HUDEP-2 (cell line): ENCODE measurements at regions not wholly inside any gene's neighbourhood (a gene's known extent, or its start where the extent isn't known, plus 50 kb on each side); places are given as distances from the start of the nearest gene placed in this dataset.
"Not testable (repeated sequence)": the region's sequence is repeated elsewhere in the genome, so short reads cannot be mapped to it uniquely, and the experiment has no call there.

Source experiments
- DNase-seq, 76 experiments: peaks; one replicate each; lab custom pipeline; 2025; ENCODE audit not compliant: unreplicated experiment in 76 of 76; lab: John Stamatoyannopoulos, UW

DNA sequence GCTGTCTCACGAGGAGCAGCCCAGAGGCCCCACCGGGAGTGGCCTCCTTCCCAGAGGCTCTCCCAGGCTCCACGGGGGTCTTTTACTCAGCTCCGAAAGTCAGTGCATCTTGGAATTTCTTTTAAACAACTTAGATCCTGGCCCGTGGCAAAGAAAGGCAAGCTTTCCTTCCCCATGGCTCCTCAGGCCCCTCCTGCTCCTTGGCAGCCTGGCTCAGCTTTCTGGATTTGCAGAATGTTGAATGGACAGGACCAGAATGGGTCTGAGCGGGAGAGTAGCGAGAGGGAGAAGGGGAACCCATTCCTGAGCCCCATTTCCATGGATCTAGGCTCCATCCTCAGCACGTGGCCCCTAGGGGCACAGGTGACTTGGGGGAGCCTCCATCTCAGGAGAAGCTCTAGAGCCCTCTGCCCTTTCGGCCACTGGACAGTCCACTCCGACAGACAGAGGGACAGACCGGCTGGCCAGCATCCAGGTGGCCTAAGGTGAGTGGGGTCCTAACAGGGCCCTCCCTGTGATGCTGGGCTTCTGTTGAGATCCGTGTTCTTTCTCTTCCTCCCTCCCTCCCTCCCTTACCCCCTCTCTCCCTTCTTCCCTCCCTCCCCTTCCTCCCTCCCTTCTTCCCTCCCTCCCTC, 173.9 kb upstream of the PPP1R26 start:
- no peak for DNase-seq

DNA sequence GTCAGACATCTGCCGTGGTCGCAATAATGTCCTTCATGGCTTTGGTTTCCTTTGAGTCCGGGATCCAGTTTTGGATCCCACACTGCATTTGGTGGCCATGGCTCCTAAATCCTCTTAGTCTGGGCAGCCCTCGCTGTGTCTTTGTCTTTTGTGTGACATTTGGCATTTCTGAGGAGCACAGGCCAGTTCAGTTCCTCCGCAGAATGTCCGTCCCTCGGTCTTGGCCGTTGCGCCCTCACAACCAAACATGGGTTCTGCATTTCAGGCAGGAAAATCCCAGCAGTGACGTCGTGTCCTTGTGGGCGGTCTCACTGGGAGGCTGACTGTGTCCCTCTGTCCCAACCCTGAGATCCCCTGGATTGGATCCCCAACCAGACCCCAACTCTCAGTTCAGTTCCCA, 172.9 kb upstream of the PPP1R26 start:
- no peak for DNase-seq

DNA sequence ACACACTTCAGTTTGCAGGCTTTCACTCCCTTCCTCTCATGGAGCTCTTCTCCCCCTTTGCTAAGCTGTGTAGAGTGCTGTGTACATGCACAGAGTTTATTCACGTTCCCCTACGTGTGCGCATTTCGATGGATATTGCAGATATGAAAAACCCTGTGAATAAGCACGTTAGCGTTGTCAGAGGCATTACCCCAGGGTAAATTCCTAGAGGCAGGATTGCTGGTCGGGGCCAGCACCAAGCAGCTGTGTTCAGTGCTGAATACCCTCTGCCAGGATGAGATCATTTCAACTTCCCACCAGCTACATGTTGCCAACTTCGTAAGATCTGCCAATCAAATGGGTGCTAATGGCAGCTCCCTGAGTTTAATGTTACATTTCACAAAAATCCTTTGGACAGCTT, 172.3 kb upstream of the PPP1R26 start:
- no peak for DNase-seq

DNA sequence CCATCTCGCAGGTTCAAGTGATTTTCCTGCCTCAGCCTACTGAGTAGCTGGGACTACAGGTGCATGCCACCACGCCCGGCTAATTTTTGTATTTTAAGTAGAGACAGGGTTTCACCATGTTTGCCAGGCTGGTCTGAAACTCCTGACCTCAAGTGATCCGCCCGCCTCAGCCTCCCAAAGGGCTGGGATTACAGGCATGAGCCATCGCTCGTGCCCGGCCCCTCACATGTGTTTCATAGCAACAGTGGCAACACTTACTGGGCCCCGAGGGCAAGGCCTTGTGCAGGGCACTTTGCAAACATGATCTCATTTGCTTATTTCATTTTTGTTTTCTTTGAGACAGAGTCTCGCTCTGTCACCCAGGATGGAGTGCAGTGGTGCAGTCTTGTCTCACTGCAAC, 171.7 kb upstream of the PPP1R26 start:
- DNase-seq = not testable (repeated sequence)

DNA sequence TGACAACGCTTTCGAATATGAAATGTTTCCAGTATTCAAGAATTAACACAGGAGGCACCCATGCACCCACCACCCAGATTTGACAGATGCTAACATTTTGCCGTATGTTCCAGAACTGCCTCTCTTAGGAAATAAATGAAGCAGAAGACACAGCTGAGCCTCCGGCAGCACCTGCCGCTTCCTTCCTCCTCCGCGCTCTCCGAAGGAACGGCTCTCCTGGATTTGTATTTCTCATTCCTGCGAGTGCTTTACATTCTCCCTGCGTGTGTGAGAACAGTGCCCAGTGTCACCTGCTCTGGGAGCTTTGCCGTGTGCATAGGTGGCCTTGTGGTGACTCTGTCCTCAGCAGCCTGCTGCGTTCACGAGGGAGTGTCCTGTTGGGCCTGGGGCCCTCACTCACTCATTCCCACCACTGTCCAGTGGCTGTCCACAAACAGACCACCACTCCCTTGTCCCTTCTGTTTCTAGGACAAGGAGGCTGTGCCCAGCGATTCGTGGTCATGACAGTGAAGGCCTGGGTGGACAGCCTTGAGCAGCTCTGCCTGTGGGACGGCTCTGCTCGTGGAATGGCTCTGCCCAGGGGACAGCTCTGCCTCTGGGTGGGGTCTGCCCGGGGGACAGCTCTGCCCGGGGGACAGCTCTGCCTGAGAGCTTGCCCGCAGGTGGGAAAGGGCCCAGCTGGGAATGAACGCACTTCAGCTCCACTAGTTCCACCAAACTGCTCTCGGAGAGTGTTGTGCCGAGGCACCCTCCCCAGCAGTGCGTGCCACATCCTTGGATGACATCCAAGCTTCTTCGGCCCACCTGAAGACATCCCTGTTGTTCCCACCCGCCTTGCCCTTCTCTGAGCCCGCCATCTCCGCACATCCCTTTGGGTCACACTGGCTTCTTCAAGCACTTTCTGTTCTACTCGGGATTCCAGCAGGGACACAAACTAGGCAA, 170.5 kb upstream of the PPP1R26 start:
- DNase-seq = no peak

DNA sequence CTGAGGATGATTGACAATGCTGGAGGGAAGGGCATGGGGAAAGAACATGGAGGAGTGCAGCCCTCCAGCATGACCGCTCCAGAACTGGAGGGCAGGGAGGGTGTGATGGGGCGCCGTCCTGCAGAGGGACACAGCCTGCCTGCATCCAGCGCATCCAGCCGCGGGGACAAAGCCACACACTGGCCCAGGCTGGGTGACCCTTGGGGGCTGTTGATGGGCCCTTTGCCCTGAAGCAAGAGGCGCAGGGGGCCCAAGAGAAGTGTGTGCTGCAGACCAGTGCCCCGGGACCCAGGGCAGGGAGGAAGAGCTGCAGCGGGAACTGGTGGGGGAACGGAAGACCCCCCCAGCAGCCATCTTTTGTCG, 169.8 kb upstream of the PPP1R26 start:
- DNase-seq = no peak

DNA sequence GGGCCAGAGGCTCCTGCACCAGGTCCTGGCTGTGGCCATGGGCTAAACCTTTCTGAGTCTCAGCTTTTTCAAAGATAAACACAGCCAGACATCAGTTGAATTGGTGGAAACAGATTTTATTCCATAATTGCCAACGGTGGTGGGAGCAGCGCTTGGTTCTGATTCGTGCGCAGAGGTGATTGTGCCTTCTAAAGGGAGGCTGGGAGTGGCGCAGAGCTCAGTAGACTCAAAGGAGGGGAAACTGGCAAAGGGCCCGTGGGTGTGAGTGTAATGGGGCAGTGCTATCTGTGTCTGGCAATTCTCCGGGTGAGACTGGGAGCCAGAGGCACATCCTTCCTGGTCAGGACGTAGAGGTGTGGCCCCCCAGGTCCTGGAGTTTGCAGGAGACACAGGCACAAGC, 169.4 kb upstream of the PPP1R26 start:
- no peak for DNase-seq

DNA sequence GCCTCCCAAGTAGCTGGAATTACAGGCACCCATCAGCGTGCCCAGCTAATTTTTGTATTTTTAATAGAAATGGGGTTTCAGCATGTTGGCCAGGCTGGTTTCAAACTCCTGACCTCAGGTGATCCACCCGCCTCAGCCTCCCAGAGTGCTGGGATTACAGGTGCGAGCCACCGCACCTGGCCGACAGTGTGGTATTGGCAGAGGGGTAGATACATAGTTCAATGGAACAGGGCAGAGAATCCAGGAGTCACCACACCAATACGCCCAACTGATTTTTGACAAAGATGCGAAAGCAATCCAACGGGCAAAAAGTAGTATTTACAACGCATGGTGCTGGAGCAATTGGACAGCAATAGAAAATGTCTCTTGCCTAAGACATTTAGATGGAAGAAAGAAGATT, 164.0 kb upstream of the PPP1R26 start:
- DNase-seq = no peak

DNA sequence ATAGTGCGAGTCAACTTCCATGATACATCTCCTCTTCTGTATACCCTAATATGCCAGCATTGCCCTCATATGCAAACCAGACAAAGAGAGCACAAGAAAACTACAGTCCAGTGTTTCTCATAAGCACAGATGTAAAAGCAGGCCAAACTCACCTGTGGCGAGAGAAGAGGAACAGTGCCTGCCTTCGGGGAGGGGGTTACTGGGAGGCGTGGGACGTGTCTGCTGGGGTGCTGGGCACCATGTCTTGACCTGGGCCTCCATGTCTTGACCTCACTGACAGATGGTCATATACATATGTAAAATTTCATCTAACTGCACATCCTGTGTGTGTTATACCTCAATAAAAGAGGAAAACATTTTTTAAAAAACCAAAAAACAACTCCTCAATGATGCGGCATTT, 159.3 kb upstream of the PPP1R26 start:
- DNase-seq = no peak

DNA sequence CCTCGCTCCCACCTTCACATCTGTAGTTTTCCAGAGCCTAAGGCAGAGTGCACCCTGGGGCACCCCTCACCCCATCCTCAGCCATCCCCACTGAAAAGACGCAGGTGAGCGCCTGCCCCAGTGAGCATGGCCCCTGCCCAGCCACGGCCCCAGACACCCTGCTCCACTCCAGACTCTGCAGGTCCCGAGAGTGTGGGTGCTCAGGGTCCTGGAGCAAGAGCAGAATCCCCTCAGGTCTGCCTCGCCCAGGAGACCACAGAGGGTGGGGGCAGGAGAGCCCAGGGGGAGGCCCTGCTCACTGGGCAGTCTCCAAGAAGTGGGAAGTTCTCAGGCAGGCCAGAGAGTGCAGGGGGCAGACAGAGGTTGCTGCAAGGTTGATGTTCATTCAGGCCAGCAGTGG, 158.6 kb upstream of the PPP1R26 start:
- DNase-seq = no peak

DNA sequence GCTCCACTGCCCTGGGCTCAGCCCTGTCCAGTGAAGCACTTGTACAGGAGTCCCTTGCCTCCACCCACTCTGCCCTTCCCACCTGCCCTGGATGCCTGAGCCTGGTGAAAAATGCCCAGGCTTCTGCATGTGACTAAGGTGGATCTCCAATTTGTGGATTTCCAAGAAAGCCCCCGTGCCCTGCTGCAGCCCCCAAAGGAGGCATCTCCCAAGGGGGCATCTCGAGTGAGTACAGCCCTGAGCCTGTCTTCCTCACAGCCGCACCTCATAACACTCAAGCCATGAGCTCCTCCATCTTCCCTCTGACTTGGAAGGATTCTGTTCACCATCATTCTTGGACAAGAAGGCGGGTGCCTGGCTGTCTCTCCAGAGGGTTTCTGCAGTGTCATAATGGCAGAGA, 158.0 kb upstream of the PPP1R26 start:
- no peak for DNase-seq

DNA sequence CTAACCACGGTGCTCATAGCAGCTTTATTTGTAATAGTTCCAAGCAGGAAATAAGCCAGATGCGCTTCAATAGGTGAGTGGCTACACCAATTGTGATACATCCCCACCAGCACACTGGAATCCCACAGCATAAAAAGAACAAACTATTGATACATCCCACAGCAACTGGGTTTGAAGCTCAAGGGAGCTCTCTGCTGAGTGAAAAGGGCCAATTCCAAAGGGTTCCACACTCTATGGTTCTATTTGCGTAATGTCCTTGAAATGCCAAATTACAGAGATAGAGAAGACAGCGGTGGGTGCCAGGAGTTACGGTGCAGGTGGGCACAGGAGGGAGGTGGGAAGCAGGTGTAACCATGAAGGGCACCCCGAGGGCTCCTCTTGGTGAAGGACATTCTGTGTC, 155.3 kb upstream of the PPP1R26 start:
- DNase-seq = no peak

DNA sequence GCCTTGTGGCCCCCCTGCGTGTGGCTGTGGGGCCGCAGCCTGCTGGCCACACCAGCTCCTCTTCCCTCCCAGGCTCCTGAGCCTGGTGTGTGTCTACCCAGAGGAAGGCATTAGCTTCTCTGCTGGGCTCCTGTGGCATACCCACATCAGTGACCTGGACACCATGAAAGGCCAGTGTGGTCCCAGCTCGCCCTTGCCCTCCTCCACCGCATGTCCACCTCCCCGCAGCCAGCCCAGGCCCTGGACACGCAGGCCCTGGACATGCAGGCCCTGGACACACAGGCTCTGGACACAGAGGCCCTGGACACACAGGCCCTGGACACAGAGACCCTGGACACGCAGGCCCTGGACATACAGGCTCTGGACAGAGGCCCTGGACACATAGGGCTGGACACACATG, 153.4 kb upstream of the PPP1R26 start:
- DNase-seq = no peak

DNA sequence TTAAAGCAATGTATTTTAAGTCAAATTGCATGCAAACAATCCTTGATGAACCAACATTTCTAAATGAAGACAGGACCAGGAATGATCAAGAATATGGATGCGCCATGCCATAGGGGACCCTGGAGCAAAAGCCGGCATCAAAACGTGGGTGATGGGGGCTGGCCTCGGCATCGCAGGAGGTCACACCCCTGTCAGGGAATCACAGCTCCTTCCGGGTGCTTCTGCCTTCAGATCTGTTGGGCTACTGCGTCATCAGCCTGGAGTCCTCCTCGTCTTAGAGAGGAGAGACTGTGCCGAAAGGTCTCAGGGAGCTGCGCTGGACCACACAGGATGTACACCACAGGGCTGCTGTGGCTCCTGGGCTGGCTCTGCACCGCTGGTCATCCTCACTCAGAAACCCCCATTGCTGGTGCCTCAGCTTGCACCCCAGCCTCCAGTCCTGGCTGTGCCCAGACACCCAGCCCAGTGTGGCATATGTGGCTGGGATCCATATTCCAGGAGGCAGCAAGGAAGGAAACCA, 152.9 kb upstream of the PPP1R26 start:
- no peak for DNase-seq

DNA sequence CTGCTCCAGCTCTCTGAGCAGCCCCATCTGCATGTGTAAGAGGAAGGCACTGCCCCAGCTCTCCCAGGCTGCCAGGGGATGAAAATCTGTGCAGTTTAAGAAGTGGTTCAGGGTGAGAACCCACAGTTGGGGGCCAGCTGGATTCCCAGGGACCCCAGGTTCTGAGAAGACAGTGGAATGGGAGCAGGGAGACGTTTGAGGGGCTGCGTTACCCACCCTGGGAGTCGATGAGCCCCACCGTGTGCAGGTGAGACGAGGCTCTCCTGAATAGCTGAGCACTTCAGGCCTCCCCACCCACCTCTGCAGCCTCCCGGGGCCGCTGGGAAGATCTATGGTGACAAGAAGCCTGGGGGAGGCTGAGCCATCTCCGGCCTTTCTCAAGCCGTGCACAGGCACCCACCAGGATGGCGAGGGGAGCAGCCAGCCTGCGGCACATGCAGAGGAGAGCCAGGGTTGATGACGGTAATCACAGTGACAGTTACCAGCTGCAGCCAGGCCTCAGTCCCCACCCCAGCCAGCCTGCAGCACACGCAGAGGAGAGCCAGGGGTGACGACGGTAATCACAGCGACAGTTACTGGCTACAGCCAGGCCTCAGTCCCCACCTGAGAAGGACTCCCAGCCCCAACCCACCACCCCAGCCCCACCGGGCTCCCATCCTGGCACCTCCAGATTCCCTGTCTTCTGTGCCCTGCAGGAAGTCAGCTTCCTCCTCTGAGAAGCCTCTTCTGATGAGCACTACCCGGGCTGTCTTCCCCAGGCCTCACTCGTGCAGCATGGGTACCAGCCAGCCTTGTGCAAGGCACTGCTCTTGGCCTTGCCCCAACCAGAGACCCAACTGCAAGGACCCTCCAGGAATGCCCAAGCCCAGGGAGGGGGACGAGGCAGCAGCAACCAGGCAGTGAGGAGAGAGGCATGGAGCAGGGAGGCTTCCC, 150.8 kb upstream of the PPP1R26 start:
- DNase-seq = no peak

DNA sequence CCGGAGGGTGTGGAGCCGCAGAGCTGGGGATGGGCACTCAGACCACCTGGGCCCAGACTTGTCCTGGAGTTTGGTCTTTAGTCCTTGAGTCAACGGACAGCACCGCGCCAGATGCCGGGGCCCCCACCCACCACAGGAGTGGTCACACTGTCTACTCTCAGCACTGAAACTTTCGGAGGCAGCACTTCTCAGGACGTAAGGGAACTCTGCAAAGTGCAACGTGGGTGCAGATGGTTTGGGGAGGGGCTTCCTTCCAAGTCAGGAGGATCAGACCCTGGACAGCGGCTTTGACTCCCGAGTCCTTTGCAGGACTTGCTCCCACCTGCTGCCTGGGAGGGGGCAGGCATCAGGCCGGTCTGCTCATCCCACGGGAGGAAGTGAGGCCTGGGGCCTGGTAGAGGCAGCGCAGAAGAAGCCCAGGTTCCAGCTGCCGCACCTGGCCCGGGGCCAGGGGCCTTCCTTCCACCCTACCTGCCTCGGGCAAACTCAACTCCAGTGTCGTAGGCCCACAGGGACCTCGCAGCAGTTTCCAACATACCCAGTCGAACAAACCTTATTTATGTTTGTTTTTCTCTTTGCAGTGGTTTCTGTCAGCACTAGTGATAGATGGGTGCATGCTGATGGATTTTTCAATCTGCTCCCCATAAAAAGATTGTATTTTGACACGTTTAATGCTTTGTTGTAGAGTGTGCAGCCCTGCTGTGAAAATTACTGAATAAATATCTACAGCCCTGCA, 149.8 kb upstream of the PPP1R26 start:
- DNase-seq = no peak

DNA sequence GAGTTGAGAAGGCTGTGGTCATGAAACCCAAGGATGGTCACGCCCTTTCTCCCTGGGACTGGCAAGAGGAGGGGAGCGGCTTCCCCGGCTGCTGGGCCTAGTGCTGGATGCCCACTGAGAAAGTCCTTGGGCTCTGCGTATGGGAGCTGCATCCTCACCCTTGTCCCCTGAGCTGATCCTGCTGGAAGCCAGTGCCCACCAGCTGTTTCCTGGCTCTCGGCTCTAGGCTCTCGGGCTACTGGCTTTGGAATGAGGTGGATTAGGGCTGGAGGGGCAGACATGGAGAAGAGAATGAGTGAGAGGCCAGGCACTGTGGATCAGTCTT, 149.3 kb upstream of the PPP1R26 start:
- DNase-seq = no peak

DNA sequence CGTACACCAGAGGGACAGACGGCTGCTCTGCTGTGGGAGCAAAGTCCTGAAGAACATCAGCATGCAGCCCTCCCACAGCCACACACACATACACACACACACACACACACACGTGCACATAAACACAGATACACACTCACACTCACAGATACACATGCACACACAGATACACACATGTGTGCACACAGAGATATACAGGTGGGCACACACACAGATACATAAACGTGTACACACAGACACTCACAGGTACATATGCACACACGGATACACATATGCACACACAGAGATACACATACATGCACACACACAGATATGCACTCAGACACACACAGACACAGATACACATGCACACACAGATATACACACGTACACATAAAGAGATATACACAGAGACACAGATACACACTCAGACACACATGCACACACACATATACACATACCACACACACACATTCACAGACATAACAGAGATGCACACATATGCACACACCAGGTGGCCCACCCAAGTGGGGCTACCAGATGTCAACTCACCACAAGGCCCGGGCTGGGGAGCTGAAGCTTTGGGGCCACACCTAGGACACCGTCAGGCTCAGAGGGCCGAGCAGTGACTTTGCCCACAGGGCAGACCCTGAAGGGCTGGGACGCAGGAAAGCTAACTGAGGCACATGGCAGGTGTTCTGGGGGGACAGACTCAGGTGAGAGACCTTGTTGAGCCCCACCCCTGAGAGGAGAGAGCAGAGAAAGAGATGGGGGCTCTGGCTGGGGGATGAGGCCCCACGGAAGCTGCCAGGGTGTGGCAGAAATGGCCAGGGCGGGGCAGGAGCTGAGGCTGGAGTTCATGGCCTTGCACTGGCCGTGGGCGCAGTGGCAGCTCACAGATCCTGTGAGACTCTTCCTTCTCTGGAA, 148.6 kb upstream of the PPP1R26 start:
- no peak for DNase-seq

DNA sequence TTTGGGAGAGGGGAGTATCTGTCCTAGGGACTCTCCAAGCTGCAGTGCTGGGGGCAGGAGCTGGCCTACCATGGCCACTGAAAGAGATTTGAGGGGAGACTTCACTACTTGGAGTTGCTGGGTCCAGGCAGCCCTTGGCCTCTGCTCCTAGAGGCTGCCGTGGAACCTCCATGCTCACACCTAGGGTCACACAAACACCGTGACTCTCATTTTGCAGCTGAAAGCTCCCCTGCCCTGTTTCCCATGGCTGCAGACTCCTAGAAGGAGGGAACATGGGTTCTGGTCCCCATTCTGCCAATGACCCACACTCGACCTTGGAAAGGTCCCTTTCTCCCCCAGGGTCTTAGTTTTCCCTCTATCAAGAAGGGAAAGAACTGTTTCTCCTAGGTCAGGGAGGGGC, 147.1 kb upstream of the PPP1R26 start:
- DNase-seq = no peak
